ENCODE measurements at regions not wholly inside any gene's neighbourhood (a gene's known extent, or its start where the extent isn't known, plus 50 kb on each side); places are given as distances from the start of the nearest gene placed in this dataset.
A peak's percentile ranks its signal among the peaks of the same experiment; 100 is the strongest.
"Not testable (repeated sequence)": the region's sequence is repeated elsewhere in the genome, so short reads cannot be mapped to it uniquely, and the experiment has no call there.

DNA sequence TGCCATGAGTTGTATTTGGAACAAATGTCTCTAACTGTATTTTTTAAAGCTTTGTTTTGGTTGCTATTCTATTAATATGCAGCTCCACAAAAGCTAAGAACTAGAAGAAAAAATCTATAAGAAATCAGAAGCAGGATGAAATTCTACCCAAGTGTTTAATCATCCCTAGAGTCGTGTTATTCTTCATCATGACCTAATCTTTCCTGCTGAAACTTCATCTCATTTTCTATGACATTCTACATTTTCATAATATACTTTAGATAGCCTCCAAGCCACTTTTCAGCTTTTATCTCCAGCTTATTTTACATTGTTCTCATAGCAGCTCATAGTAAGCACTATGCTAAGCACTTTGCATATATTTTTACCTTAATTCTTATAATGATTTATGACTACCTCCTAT lies 302.8 kb downstream of the FOXO1 start:
- intact Hi-C loops (cut with micrococcal nuclease), result loop anchor here (1.0 kb wide), 1 partner anchor 10 kb away; no protein-coding TSS in a partner anchor
- H3K27me3 Mint-ChIP-seq (ENCODE audit: low read depth), result no peaks in the 10 kb centered on the region
- peaks cover 2% of the 10 kb centered on the region for H3K36me3 Mint-ChIP-seq (ENCODE audit: low read depth)
- DNase-seq, result no peak
- peaks cover 25% of the 10 kb centered on the region for H3K4me1 Mint-ChIP-seq (ENCODE audit: low read depth)
- CTCF ChIA-PET, result interaction anchor here (0.5 to 1.6 kb wide), 3 partner anchors 48 to 319 kb away, joined by 3 to 4 read pairs (median 4); no protein-coding TSS in a partner anchor
- no peaks in the 10 kb centered on the region for H3K9me3 Mint-ChIP-seq
- no peak overlapping the region for H3K4me3 Mint-ChIP-seq
- H3K27ac Mint-ChIP-seq, result no peak overlapping the region

- CTCF ChIA-PET, result interaction anchor here (0.7 to 1.0 kb wide), 2 partner anchors 48 to 303 kb away, joined by 3 read pairs; no protein-coding TSS in a partner anchor
- Mint-ChIP-seq H3K27ac (no peak overlapping the region), H3K36me3 (ENCODE audit: low read depth) (peaks cover 2% of the 10 kb centered on the region), H3K4me1 (ENCODE audit: low read depth) (peaks cover 43% of the 10 kb centered on the region), H3K4me3 (no peak overlapping the region), H3K27me3 (ENCODE audit: low read depth) (no peaks in the 10 kb centered on the region), H3K9me3 (no peaks in the 10 kb centered on the region)
- DNase-seq, result no peak
- intact Hi-C loops (cut with micrococcal nuclease), result no loop called here
These were observed 300.3 kb downstream of the FOXO1 start for GRCh38 chr13:40366119-40366518.

DNA sequence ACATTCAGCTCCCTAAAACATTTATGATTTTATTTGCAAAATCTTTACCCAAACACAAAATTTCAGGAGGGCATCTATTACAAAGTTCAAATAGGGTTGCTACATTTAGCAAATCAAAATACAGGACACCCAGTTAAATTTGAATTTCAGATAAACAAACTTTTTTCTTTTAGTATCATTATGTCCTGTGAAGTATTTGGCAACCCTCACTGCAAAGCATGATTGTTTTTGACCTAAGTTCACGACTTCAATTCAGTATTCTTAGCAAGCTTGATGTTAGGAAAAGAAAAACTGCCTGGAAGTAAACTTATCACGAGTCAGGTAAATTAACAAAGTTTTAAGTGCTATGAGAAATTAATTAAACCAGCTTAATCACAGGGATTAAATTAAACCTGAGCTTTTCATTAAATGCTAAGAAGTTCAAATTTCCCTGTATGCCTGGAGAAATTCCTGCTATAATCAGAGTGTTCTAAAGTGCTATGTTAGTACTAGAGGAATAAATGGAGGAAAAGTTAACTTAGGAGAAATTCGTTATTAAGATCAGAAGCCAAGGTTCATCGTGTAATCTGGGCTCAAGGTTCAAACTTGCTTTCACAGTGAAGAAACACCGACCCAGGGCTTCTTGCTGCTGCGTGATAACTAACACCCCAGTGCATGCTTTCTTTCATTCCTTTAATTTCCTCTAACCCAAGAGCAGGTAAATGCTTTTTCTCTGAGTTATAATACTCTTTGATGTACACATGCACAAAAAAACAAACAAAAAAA lies 298.1 kb downstream of the FOXO1 start:
- intact Hi-C loops (cut with micrococcal nuclease), result no loop called here
- peaks cover 50% of the 10 kb centered on the region for H3K4me1 Mint-ChIP-seq (ENCODE audit: low read depth)
- H3K27me3 Mint-ChIP-seq (ENCODE audit: low read depth), result no peaks in the 10 kb centered on the region
- H3K36me3 Mint-ChIP-seq (ENCODE audit: low read depth), result no peaks in the 10 kb centered on the region
- no peaks in the 10 kb centered on the region for H3K9me3 Mint-ChIP-seq
- no peak overlapping the region for H3K4me3 Mint-ChIP-seq
- no peak overlapping the region for H3K27ac Mint-ChIP-seq
- DNase-seq, result no peak
- CTCF ChIA-PET, result interaction anchor here (0.7 to 0.9 kb wide), 5 partner anchors 61 to 587 kb away, joined by 3 to 4 read pairs (median 3); no protein-coding TSS in a partner anchor

DNA sequence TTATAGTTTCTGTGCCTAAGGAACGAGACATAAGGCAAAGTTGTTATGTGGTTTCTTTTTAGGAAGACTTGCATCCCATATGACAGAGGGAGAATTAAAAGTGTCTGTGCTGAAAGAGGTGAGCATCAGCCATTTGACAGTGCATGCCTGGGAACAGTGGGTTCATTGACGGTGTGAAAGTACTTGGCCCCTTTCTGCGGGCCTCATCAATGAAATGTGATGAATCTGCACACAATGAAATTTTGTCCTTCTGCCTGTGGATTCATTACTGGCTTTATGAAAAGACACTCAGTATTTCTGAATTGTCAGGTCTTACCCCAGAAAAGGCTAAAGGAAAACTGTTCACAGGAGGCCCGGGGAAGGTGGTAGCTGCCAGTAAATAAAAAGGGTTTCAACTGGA lies 295.8 kb downstream of the FOXO1 start:
- CTCF ChIA-PET, result no interaction called here
- no peak overlapping the region for H3K4me3 Mint-ChIP-seq
- no peak for DNase-seq
- peaks cover 46% of the 10 kb centered on the region for H3K4me1 Mint-ChIP-seq (ENCODE audit: low read depth)
- no peaks in the 10 kb centered on the region for H3K36me3 Mint-ChIP-seq (ENCODE audit: low read depth)
- no peaks in the 10 kb centered on the region for H3K27me3 Mint-ChIP-seq (ENCODE audit: low read depth)
- intact Hi-C loops (cut with micrococcal nuclease), result loop anchor here (5.0 kb wide), 3 partner anchors 118 to 292 kb away; no protein-coding TSS in a partner anchor
- no peak overlapping the region for H3K27ac Mint-ChIP-seq
- no peaks in the 10 kb centered on the region for H3K9me3 Mint-ChIP-seq

DNA sequence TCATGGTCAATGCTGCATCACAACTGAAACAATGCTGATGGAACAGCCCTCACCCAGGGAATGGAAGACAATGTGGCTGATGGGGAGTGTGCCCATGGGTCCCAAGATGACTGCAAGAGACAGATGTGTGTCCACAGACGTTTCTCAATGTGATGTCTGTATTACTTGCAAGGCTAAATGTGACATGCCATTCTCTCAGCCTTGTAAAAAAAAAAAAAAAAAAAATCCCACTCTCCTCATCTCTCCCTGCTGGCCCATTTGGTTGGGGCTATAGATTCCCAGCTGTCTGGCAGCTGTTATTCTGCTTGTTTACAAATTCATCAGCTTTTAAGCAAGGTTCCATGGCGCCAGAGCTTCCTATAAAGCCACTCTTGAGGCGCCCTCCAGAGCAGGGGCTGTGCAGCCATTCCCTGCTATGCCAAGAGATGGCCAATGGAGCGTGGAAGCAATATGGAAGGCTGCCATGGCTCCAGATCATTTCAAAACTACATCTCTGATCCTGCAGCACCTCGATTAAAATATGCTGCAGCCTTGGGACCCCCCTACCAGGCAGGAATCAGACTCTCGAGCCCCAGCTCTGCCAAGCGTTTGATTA lies 294.8 kb downstream of the FOXO1 start:
- Mint-ChIP-seq H3K4me3 (no peak overlapping the region), H3K27ac (no peak overlapping the region)
- CTCF ChIA-PET, result no interaction called here

DNA sequence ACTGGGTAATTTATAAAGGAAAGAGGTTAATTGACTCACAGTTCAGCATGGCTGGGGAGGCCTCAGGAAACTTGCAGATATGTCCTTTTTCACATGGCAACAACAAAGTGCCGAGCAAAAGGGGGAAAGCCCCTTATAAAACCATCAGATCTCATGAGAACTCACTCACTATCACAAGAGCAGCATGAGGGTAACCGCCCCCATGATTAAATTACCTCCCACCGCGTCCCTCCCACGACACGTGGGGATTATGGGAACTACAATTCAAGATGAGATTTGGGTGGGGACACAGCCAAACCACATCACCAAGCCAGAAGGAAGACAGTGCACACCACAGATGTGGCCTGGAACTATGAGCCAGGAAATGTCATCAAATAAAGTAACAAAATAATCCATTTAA lies 292.8 kb downstream of the FOXO1 start:
- Mint-ChIP-seq H3K4me1 (ENCODE audit: low read depth) (peaks cover 53% of the 10 kb centered on the region), H3K27ac (peak overlapping the region; percentile 52)
- DNase-seq, result peak; percentile 66
- CTCF ChIA-PET; H3K9me3 Mint-ChIP-seq; H3K4me3 Mint-ChIP-seq; H3K27me3 Mint-ChIP-seq (ENCODE audit: low read depth); H3K36me3 Mint-ChIP-seq (ENCODE audit: low read depth): not testable (repeated sequence)
- intact Hi-C loops (cut with micrococcal nuclease), result loop anchor here (1.0 to 5.0 kb wide), 7 partner anchors 10 to 289 kb away; no protein-coding TSS in a partner anchor

More for the DNA sequence above, 294.8 kb downstream of the FOXO1 start:
- H3K4me1 Mint-ChIP-seq (ENCODE audit: low read depth), result peaks cover 49% of the 10 kb centered on the region
- intact Hi-C loops (cut with micrococcal nuclease), result loop anchor here (2.0 to 5.0 kb wide), 5 partner anchors 57 to 291 kb away; no protein-coding TSS in a partner anchor
- no peak for DNase-seq
- no peaks in the 10 kb centered on the region for H3K9me3 Mint-ChIP-seq
- no peaks in the 10 kb centered on the region for H3K36me3 Mint-ChIP-seq (ENCODE audit: low read depth)
- H3K27me3 Mint-ChIP-seq (ENCODE audit: low read depth), result no peaks in the 10 kb centered on the region

GRCh38 chr13:40375489-40376171 lies 290.8 kb downstream of the FOXO1 start:
- peaks cover 46% of the 10 kb centered on the region for H3K4me1 Mint-ChIP-seq (ENCODE audit: low read depth)
- intact Hi-C loops (cut with micrococcal nuclease), result no loop called here
- H3K4me3 Mint-ChIP-seq, result no peak overlapping the region
- no peaks in the 10 kb centered on the region for H3K9me3 Mint-ChIP-seq
- no peaks in the 10 kb centered on the region for H3K27me3 Mint-ChIP-seq (ENCODE audit: low read depth)
- no peaks in the 10 kb centered on the region for H3K36me3 Mint-ChIP-seq (ENCODE audit: low read depth)
- no peak overlapping the region for H3K27ac Mint-ChIP-seq
- no peak for DNase-seq
- CTCF ChIA-PET, result interaction anchor here (0.5 to 1.9 kb wide), 4 partner anchors 8 to 136 kb away, joined by 3 to 6 read pairs (median 3); no protein-coding TSS in a partner anchor

GRCh38 chr13:40376296-40376849 lies 290.1 kb downstream of the FOXO1 start:
- CTCF ChIA-PET, result interaction anchor here (1.9 kb wide), 1 partner anchor 8 kb away, joined by 6 read pairs; no protein-coding TSS in a partner anchor
- intact Hi-C loops (cut with micrococcal nuclease), result no loop called here
- Mint-ChIP-seq H3K4me1 (ENCODE audit: low read depth) (peaks cover 39% of the 10 kb centered on the region), H3K36me3 (ENCODE audit: low read depth) (no peaks in the 10 kb centered on the region), H3K27ac (no peak overlapping the region), H3K4me3 (no peak overlapping the region), H3K9me3 (no peaks in the 10 kb centered on the region), H3K27me3 (ENCODE audit: low read depth) (no peaks in the 10 kb centered on the region)
- DNase-seq, result no peak

DNA sequence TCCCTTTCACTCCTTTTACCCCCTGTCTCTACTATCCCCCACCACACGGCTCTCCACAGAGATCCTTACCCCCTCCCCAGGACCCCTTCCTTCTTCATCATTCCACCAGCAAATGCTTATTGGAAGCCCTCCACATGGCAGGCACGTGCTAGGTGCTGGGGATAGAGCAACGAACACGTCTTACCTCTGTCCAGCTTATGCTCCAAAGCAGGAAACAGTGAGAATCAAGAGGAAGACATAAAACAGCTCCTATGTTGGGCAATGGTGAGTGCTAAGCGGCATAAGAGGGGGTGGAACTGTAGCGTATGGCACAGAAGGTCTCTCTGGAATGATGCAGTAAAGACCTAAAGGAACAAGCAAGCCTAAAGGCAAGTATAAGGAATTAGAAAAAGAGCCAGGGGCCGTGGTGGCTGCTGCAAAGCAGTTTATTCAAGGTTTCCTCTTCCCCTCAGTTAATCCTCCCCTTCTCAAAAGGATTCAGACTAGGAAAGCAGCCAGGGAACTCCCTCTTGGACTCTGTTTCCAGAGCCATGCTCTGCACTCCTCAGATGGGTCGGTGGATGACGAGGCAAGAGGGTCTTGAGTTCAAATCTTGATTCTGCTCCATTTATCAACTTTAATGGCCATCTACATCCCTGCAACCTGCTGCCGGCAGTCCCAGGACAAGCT lies 289.4 kb downstream of the FOXO1 start:
- DNase-seq, result no peak
- Mint-ChIP-seq H3K4me3 (no peak overlapping the region), H3K36me3 (ENCODE audit: low read depth) (no peaks in the 10 kb centered on the region), H3K27ac (no peak overlapping the region), H3K9me3 (no peaks in the 10 kb centered on the region), H3K27me3 (ENCODE audit: low read depth) (no peaks in the 10 kb centered on the region), H3K4me1 (ENCODE audit: low read depth) (peaks cover 34% of the 10 kb centered on the region)
- CTCF ChIA-PET, result no interaction called here
- intact Hi-C loops (cut with micrococcal nuclease), result no loop called here

GRCh38 chr13:40377783-40378182 lies 288.7 kb downstream of the FOXO1 start:
- intact Hi-C loops (cut with micrococcal nuclease), result no loop called here
- Mint-ChIP-seq H3K9me3 (no peaks in the 10 kb centered on the region), H3K36me3 (ENCODE audit: low read depth) (no peaks in the 10 kb centered on the region), H3K27me3 (ENCODE audit: low read depth) (no peaks in the 10 kb centered on the region), H3K4me1 (ENCODE audit: low read depth) (peaks cover 31% of the 10 kb centered on the region), H3K27ac (no peak overlapping the region), H3K4me3 (no peak overlapping the region)
- DNase-seq, result peak; percentile 38
- CTCF ChIA-PET, result no interaction called here

DNA sequence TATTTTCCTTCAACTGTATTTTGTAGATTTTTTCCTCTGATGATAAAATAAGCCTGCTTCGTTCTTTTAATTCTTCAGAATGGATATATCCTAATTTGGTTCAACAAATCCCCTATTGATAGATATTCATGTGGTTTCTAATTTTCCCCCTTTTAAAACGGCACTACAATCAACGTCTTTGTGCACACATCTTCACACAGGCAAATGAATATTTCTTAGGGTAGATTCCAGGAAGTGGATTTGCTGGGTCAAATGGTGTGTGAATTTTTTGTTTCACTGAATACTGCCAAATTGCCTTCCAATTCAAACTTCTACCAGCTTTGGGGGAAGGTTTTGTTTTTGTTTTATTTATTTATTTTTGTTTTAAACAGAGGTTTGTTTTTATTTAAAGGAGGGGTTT lies 287.2 kb downstream of the FOXO1 start:
- no peak for DNase-seq
- intact Hi-C loops (cut with micrococcal nuclease), result no loop called here
- Mint-ChIP-seq H3K36me3 (ENCODE audit: low read depth) (no peaks in the 10 kb centered on the region), H3K9me3 (no peaks in the 10 kb centered on the region), H3K27me3 (ENCODE audit: low read depth) (no peaks in the 10 kb centered on the region), H3K4me1 (ENCODE audit: low read depth) (peaks cover 17% of the 10 kb centered on the region), H3K4me3 (no peak overlapping the region), H3K27ac (no peak overlapping the region)
- CTCF ChIA-PET, result no interaction called here
